ENCODE measurements at regions not wholly inside any gene's neighbourhood (a gene's known extent, or its start where the extent isn't known, plus 50 kb on each side); places are given as distances from the start of the nearest gene placed in this dataset.

GRCh38 chr2:16952368-16952767 is 286.7 kb upstream of the CYRIA start:
- TF ChIP-seq ZNF274 (IDR thresholded peaks at IDR 0.05; ENCODE audit: low read depth, low read length) (no peak), YY1 (IDR thresholded peaks at IDR 0.05; ENCODE audit: insufficient read depth, insufficient read length) (no peak), SUZ12 (IDR thresholded peaks at IDR 0.05; ENCODE audit: extremely low read depth, insufficient read depth, insufficient read length) (no peak)

All from NT2/D1 (cell line).